Parathyroid adenoma (tissue), 2 donors: ENCODE measurements at regions not wholly inside any gene's neighbourhood (a gene's known extent, or its start where the extent isn't known, plus 50 kb on each side); places are given as distances from the start of the nearest gene placed in this dataset.

ENCODE experiments used
- H2AFZ ChIP-seq: fragments of 300-600 bp; sonication (generic); one replicate; pipeline ENCODE4 v1.7.0; 2017; ENCODE audit warnings: antibody characterized with exemption, mild to moderate bottlenecking
- H3K27ac ChIP-seq: fragments of 300-600 bp; sonication (generic); one replicate; pipeline ENCODE4 v1.7.0; 2017
- H3K27me3 ChIP-seq: fragments of 300-600 bp; sonication (generic); one replicate; pipeline ENCODE4 v1.7.0; 2017; ENCODE audit warnings: low read length; ENCODE audit not compliant: control insufficient read depth, insufficient read depth
- H3K36me3 ChIP-seq: fragments of 300-600 bp; sonication (generic); one replicate; pipeline ENCODE4 v1.7.0; 2017; ENCODE audit warnings: low read length; ENCODE audit not compliant: control insufficient read depth, insufficient read depth
- H3K4me1 ChIP-seq: fragments of 300-600 bp; sonication (generic); one replicate; pipeline ENCODE4 v1.7.0; 2017; ENCODE audit warnings: control low read depth
- H3K4me2 ChIP-seq: fragments of 300-600 bp; sonication (generic); one replicate; pipeline ENCODE4 v1.7.0; 2017; ENCODE audit warnings: low read length
- H3K4me3 ChIP-seq: fragments of 300-600 bp; sonication (generic); one replicate; pipeline ENCODE4 v1.7.0; 2017; ENCODE audit warnings: low read depth, low read length
- H3K79me2 ChIP-seq: fragments of 300-600 bp; sonication (generic); one replicate; pipeline ENCODE4 v1.7.0; 2017; ENCODE audit warnings: control low read depth
- H3K9ac ChIP-seq: fragments of 300-600 bp; sonication (generic); one replicate; pipeline ENCODE4 v1.7.0; 2017; ENCODE audit warnings: mild to moderate bottlenecking
- H3K9me3 ChIP-seq: fragments of 300-600 bp; sonication (generic); one replicate; pipeline ENCODE4 v1.7.0; 2017; ENCODE audit warnings: low read length; ENCODE audit not compliant: control insufficient read depth
- CTCF ChIP-seq: fragments of 300-600 bp; sonication (generic); IDR thresholded peaks from one replicate; pipeline ENCODE4 v1.7.0; 2017; ENCODE audit warnings: antibody characterized with exemption, mild to moderate bottlenecking
- donor health status: primary hyperparathyroidism.

DNA sequence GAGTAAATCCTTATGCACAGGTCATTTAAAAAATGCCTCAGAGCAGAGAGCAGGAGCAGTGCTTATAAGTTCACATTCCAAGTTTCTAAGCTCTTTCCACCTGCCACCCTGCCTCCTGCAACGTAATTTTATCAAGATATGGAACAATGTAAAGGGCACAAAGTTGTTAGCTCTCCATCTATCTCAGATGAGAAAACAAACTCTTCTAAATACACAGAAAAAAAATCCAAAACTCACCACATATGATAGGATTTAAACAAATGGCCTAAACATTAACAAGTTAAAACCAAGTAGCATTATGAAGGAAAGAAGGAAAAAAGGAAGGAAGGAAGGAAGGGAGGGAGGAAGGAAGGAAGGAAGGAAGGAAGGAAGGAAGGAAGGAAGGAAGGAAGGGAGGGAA, 1132.8 kb downstream of the GRM8 start:
- Histone ChIP-seq H3K79me2 (no peaks in the 10 kb centered on the region), H3K4me3 (no peak overlapping the region), H3K36me3 (no peaks in the 10 kb centered on the region), H3K27me3 (no peaks in the 10 kb centered on the region), H2AFZ (no peak overlapping the region), H3K9ac (no peak overlapping the region), H3K4me1 (no peaks in the 10 kb centered on the region), H3K27ac (no peak overlapping the region), H3K4me2 (no peak overlapping the region), H3K9me3 (no peaks in the 10 kb centered on the region)
- TF ChIP-seq CTCF = no peak

DNA sequence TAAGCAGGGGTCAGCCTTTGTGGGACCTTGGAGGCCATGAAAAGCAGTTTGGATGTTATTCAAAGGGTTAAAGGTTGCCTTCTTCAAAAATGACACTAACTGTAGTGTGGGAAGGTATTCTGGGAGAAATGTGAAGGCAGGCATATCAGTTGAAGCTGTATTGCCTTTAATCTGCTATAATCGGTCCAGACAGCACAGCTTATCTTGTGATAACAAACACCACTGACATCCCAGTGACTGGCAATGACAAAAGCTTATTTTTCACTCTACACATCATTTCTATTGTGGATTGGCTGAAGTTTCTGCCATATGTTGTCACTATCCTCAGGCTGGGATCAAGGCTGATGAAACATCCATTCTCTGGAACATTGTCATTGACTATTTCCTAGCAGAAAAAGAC, 1149.2 kb downstream of the GRM8 start:
- H3K36me3 ChIP-seq = no peaks in the 10 kb centered on the region
- H3K9ac ChIP-seq = no peak overlapping the region
- H3K4me1 ChIP-seq = no peaks in the 10 kb centered on the region
- no peaks in the 10 kb centered on the region for H3K79me2 ChIP-seq
- no peak for TF ChIP-seq CTCF
- no peaks in the 10 kb centered on the region for H3K27me3 ChIP-seq
- no peak overlapping the region for H3K4me2 ChIP-seq
- no peak overlapping the region for H3K4me3 ChIP-seq
- H3K27ac ChIP-seq = no peak overlapping the region
- H3K9me3 ChIP-seq = no peaks in the 10 kb centered on the region
- no peak overlapping the region for H2AFZ ChIP-seq

GRCh38 chr7:126083014-126083413, 1153.4 kb upstream of the POT1 start:
- no peak overlapping the region for H2AFZ ChIP-seq
- no peaks in the 10 kb centered on the region for H3K9me3 ChIP-seq
- no peaks in the 10 kb centered on the region for H3K27me3 ChIP-seq
- H3K79me2 ChIP-seq = no peaks in the 10 kb centered on the region
- TF ChIP-seq CTCF = no peak
- H3K9ac ChIP-seq = no peak overlapping the region
- H3K27ac ChIP-seq = no peak overlapping the region
- no peak overlapping the region for H3K4me2 ChIP-seq
- no peaks in the 10 kb centered on the region for H3K36me3 ChIP-seq
- H3K4me3 ChIP-seq = no peak overlapping the region
- no peaks in the 10 kb centered on the region for H3K4me1 ChIP-seq

GRCh38 chr7:126079581-126079980, 1150.0 kb upstream of the POT1 start:
- no peak overlapping the region for H3K27ac ChIP-seq
- H2AFZ ChIP-seq = no peak overlapping the region
- no peaks in the 10 kb centered on the region for H3K36me3 ChIP-seq
- H3K79me2 ChIP-seq = no peaks in the 10 kb centered on the region
- no peaks in the 10 kb centered on the region for H3K27me3 ChIP-seq
- H3K4me2 ChIP-seq = no peak overlapping the region
- no peak overlapping the region for H3K9ac ChIP-seq
- no peaks in the 10 kb centered on the region for H3K4me1 ChIP-seq
- TF ChIP-seq CTCF = no peak
- no peaks in the 10 kb centered on the region for H3K9me3 ChIP-seq
- no peak overlapping the region for H3K4me3 ChIP-seq

- Histone ChIP-seq H3K36me3 (no peaks in the 10 kb centered on the region), H3K27me3 (no peaks in the 10 kb centered on the region), H3K9ac (no peak overlapping the region), H3K4me3 (no peak overlapping the region), H3K27ac (no peak overlapping the region), H2AFZ (no peak overlapping the region), H3K4me1 (no peaks in the 10 kb centered on the region), H3K4me2 (no peak overlapping the region), H3K9me3 (no peaks in the 10 kb centered on the region), H3K79me2 (no peaks in the 10 kb centered on the region)
- no peak for TF ChIP-seq CTCF
Observed at GRCh38 chr7:126079151-126079550, 1149.5 kb upstream of the POT1 start.
